ENCODE measurements at regions not wholly inside any gene's neighbourhood (a gene's known extent, or its start where the extent isn't known, plus 50 kb on each side); places are given as distances from the start of the nearest gene placed in this dataset.

GRCh38 chr16:31710880-31711279, 162.7 kb upstream of the ZNF267 start:
- no peak for TF ChIP-seq CTCF (conservative IDR thresholded peaks at IDR 0.05; ENCODE audit: low read length)
- no peak for TF ChIP-seq EZH2phosphoT487 (IDR thresholded peaks at IDR 0.05; ENCODE audit: borderline replicate concordance, low read depth, low read length)
